ENCODE measurements at regions not wholly inside any gene's neighbourhood (a gene's known extent, or its start where the extent isn't known, plus 50 kb on each side); places are given as distances from the start of the nearest gene placed in this dataset.

DNA sequence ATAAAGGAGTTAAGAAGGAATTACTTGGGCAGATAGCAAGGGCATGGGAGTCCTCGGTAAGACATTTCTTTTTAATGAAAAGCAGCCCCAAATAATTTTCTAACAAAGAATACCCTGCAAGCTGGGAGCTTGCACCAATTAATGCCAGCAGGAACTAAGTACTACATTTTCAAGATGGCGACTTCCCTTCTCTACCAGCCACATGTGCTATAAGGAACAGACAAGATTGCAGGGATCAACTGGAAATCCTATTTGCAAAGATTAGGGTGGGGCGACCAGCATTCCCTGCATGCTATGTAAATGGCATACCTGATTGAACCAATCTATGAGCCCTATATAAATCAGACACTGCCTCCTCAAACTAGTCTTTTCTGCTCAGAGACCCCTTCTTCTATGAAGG, 827.5 kb downstream of the ADCYAP1 start:
- FAIRE-seq: peak; percentile 75

DNA sequence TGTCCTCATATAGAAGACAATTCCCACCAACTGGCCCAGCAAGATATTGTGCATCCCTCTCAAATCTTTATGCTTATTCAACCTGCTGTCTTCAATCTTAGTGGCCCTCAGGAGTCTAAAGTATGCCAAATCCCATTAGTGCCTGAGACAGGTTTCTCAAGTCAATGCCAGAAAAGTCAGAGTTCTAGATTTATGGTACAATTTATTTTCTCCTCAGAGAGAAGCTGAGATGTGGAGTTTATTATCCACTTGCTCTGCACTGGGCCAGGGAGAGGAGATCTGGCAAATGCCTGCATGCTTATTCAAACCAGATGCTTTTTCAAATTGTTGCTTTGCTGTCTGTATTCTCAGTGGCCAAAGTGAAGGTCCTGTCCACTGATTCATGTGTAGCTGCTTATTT, 825.2 kb downstream of the METTL4 start:
- TF ChIP-seq, protein P1, sequence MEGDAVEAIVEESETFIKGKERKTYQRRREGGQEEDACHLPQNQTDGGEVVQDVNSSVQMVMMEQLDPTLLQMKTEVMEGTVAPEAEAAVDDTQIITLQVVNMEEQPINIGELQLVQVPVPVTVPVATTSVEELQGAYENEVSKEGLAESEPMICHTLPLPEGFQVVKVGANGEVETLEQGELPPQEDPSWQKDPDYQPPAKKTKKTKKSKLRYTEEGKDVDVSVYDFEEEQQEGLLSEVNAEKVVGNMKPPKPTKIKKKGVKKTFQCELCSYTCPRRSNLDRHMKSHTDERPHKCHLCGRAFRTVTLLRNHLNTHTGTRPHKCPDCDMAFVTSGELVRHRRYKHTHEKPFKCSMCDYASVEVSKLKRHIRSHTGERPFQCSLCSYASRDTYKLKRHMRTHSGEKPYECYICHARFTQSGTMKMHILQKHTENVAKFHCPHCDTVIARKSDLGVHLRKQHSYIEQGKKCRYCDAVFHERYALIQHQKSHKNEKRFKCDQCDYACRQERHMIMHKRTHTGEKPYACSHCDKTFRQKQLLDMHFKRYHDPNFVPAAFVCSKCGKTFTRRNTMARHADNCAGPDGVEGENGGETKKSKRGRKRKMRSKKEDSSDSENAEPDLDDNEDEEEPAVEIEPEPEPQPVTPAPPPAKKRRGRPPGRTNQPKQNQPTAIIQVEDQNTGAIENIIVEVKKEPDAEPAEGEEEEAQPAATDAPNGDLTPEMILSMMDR (IDR thresholded peaks at IDR 0.05; ENCODE audit: insufficient read depth, missing control alignments): no peak
- DNase-seq (ENCODE audit: insufficient read length, low spot score): no peak
- FAIRE-seq: no peak

More for the DNA sequence above, 827.5 kb downstream of the ADCYAP1 start:
- DNase-seq (ENCODE audit: insufficient read length, low spot score): no peak
- TF ChIP-seq, protein P1 (IDR thresholded peaks at IDR 0.05; ENCODE audit: insufficient read depth, missing control alignments): no peak

DNA sequence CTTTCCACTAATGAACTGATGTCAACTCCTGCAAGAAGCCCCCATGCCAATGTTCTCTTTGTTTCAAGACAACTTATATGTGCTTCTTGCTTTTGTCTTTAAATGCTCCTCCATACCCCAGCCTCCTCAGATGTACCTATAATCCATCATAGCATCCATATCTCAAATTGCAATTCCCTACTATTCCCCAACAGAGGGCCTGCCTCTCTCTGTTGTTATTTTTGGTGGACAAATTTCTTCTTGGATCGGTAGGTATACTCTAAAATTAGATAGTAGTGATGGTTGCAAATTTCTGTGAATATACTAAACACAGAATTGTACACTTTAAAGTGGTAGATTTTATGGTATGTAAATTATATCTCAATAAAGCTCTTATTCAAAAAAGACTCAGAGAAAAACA, 820.1 kb downstream of the METTL4 start:
- FAIRE-seq (no peak), DNase-seq (ENCODE audit: insufficient read length, low spot score) (no peak)
- TF ChIP-seq, protein P1 (IDR thresholded peaks at IDR 0.05; ENCODE audit: insufficient read depth, missing control alignments): no peak

DNA sequence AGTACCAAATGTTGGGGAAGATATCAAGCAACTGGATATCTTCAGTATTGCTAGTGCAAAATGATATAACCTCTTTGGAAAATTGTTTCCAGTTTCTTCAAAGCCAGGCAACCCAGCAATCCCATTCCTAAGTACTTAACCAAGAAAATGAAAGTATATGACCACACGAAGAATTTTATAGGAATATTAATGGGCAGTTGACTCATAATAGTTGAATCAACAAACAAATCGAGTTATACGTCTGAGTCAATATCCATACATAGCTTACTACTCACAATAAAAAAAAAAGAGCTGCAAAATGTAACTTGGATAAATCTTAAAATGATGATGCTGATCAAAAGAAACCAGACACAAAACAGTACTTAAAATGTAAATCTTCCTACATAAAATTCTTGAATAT, 810.4 kb downstream of the METTL4 start:
- FAIRE-seq (no peak), DNase-seq (ENCODE audit: insufficient read length, low spot score) (no peak)
- TF ChIP-seq, protein P1 (IDR thresholded peaks at IDR 0.05; ENCODE audit: insufficient read depth, missing control alignments): no peak

DNA sequence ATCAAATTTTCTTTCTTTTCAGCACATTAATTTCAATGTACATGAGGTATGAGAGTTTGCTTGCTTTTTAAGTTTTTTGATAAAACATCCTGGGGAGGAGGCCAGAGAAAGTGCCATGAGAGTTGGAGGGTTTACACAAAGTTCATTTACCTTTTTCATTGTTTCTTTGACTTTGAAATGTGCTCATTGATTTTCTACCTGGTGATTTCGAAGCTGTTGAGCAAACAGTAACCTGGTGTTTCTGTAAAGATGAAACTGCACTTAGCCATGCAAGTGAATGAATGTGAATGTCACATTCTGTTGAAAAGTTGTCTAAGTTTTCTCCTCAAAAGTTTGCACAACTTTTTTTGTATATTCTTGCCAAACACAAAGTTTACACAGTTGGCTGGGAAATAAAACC, 797.0 kb downstream of the METTL4 start:
- TF ChIP-seq, protein P1 (IDR thresholded peaks at IDR 0.05; ENCODE audit: insufficient read depth, missing control alignments): no peak
- FAIRE-seq (no peak), DNase-seq (ENCODE audit: insufficient read length, low spot score) (no peak)

DNA sequence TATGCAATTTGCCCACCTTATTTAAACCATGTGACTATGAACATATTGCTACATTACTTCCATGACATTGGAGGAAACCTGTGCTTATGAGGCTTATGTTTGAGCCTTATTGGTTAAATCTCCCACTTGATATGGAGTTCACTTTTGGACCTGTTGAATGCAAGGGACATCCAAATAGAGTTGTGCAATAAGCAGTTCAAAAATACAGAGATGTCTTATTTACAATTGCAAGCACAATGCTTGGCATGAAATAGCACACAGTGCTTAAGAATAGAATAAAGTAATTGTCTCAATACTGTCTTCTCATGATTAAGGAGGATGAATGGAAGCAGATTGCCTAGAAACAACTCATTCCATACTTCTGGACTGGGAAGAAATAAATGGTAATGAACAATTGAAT, 793.5 kb downstream of the METTL4 start:
- DNase-seq (ENCODE audit: insufficient read length, low spot score) (no peak), FAIRE-seq (no peak)
- TF ChIP-seq, protein P1 (IDR thresholded peaks at IDR 0.05; ENCODE audit: insufficient read depth, missing control alignments): no peak

DNA sequence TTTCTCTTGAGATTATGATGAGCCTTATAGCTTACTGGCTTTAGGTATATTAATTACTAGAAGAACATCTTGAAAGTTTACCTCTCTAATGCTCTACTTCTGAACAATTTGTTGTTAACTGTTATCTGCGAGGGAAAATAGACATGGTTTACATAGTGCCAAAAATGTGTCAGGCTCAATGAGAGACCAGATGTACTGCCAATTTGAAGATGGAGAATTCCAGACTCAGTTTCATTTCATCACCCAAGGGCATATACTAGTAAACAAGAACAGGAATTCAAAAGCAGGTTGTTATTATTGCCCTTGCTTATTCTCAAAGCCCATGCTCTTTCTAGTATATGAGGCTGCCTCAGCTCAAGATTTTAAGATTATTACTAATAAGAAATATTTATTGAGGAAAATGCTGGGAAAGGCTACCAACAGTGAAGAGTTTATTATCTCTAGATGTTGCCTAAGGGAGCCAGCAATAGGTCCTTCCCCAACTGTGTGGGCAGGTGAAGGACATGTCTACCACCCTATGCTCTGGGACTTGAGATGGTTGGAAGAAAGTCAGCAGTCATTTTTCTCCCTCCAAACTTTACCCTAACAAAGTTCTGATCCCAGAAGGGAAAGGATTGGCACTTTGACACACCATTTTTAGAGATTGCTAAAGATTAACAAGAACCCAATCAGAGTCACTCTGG, 792.7 kb downstream of the METTL4 start:
- FAIRE-seq: no peak

More for the DNA sequence above, 792.7 kb downstream of the METTL4 start:
- TF ChIP-seq, protein P1 (IDR thresholded peaks at IDR 0.05; ENCODE audit: insufficient read depth, missing control alignments): no peak
- no peak for DNase-seq (ENCODE audit: insufficient read length, low spot score)

All from D721Med (cell line).